HG03457 (cell line): ENCODE measurements at regions not wholly inside any gene's neighbourhood (a gene's known extent, or its start where the extent isn't known, plus 50 kb on each side); places are given as distances from the start of the nearest gene placed in this dataset.

Experiments
- ATAC-seq: cut with Tn5 transposase; IDR thresholded peaks from one replicate; pipeline ENCODE4 v1.9.1; 2021; ENCODE audit warnings: moderate number of reproducible peaks; ENCODE audit not compliant: unreplicated experiment

- ATAC-seq, result no peak
These were observed 93.1 kb downstream of the RHOB start for GRCh38 chr2:20539776-20540586.

GRCh38 chr2:20540587-20541293 lies 93.9 kb downstream of the RHOB start:
- no peak for ATAC-seq

- ATAC-seq, result no peak
These were observed 94.4 kb downstream of the RHOB start for GRCh38 chr2:20541294-20541640.

- no peak for ATAC-seq
These were observed 94.8 kb downstream of the RHOB start for GRCh38 chr2:20541651-20542050.

GRCh38 chr2:20542269-20542668 lies 95.4 kb downstream of the RHOB start:
- ATAC-seq, result no peak

- no peak for ATAC-seq
These were observed 96.0 kb downstream of the RHOB start for GRCh38 chr2:20542746-20543468.

GRCh38 chr2:20543469-20544152 lies 96.7 kb downstream of the RHOB start:
- no peak for ATAC-seq

- no peak for ATAC-seq
These were observed 97.4 kb downstream of the RHOB start for GRCh38 chr2:20544153-20544747.

GRCh38 chr2:20549144-20549543 lies 101.8 kb downstream of the HS1BP3 start:
- no peak for ATAC-seq

- no peak for ATAC-seq
These were observed 101.1 kb downstream of the HS1BP3 start for GRCh38 chr2:20549691-20550348.

- ATAC-seq, result no peak
These were observed 99.5 kb downstream of the HS1BP3 start for GRCh38 chr2:20551260-20551944.

- no peak for ATAC-seq
These were observed 99.0 kb downstream of the HS1BP3 start for GRCh38 chr2:20551945-20552328.

- ATAC-seq, result no peak
These were observed 98.1 kb downstream of the HS1BP3 start for GRCh38 chr2:20552847-20553246.

GRCh38 chr2:20553580-20553979 lies 97.3 kb downstream of the HS1BP3 start:
- ATAC-seq, result no peak

GRCh38 chr2:20555954-20556353 lies 94.9 kb downstream of the HS1BP3 start:
- no peak for ATAC-seq

GRCh38 chr2:20556756-20557155 lies 94.1 kb downstream of the HS1BP3 start:
- no peak for ATAC-seq

- no peak for ATAC-seq
These were observed 93.7 kb downstream of the HS1BP3 start for GRCh38 chr2:20557226-20557625.

GRCh38 chr2:20557635-20558034 lies 93.3 kb downstream of the HS1BP3 start:
- ATAC-seq, result no peak

- ATAC-seq, result no peak
These were observed 92.3 kb downstream of the HS1BP3 start for GRCh38 chr2:20558391-20559150.
